ENCODE measurements at regions not wholly inside any gene's neighbourhood (a gene's known extent, or its start where the extent isn't known, plus 50 kb on each side); places are given as distances from the start of the nearest gene placed in this dataset.

- intact Hi-C loops (cut with DNase I): no loop called here
- no peaks in the 10 kb centered on the region for H3K4me1 ChIP-seq
- DNase-seq: no peak
- H3K27ac ChIP-seq: no peak overlapping the region
- 27 to 65% methylated on average over 1 of the region's 1 CpG for WGBS, 2 donors
- TF ChIP-seq EP300 (IDR thresholded peaks at IDR 0.05) (no peak), CTCF (IDR thresholded peaks at IDR 0.05) (no peak), POLR2A (IDR thresholded peaks at IDR 0.05) (no peak), POLR2AphosphoS5 (IDR thresholded peaks at IDR 0.05) (no peak)
- H3K9me3 ChIP-seq: no peaks in the 10 kb centered on the region
- H3K36me3 ChIP-seq: no peaks in the 10 kb centered on the region
- no peaks in the 10 kb centered on the region for H3K27me3 ChIP-seq
- no peak overlapping the region for H3K4me3 ChIP-seq
Observed at GRCh38 chr5:86070719-86071118, 547.0 kb upstream of the COX7C start.

GRCh38 chr5:86074297-86074696 lies 543.4 kb upstream of the COX7C start:
- no peaks in the 10 kb centered on the region for H3K4me1 ChIP-seq
- TF ChIP-seq POLR2AphosphoS5 (IDR thresholded peaks at IDR 0.05): no peak
- TF ChIP-seq POLR2A (IDR thresholded peaks at IDR 0.05): no peak
- no peak for TF ChIP-seq CTCF (IDR thresholded peaks at IDR 0.05)
- TF ChIP-seq EP300 (IDR thresholded peaks at IDR 0.05): no peak
- no peaks in the 10 kb centered on the region for H3K27me3 ChIP-seq
- no peaks in the 10 kb centered on the region for H3K9me3 ChIP-seq
- 60 to 85% methylated on average over 3 of the region's 3 CpGs for WGBS, 2 donors
- no peak overlapping the region for H3K27ac ChIP-seq
- no peak for DNase-seq
- no peak overlapping the region for H3K4me3 ChIP-seq
- H3K36me3 ChIP-seq: no peaks in the 10 kb centered on the region
- intact Hi-C loops (cut with DNase I): no loop called here

- Histone ChIP-seq H3K4me3 (no peak overlapping the region), H3K4me1 (no peaks in the 10 kb centered on the region), H3K27ac (no peak overlapping the region), H3K9me3 (no peaks in the 10 kb centered on the region), H3K27me3 (no peaks in the 10 kb centered on the region), H3K36me3 (no peaks in the 10 kb centered on the region)
- intact Hi-C loops (cut with DNase I): no loop called here
- no peak for DNase-seq
- WGBS, 2 donors: 65 to 81% methylated on average over 6 of the region's 6 CpGs
- TF ChIP-seq POLR2A (IDR thresholded peaks at IDR 0.05) (no peak), POLR2AphosphoS5 (IDR thresholded peaks at IDR 0.05) (no peak)
Observed at GRCh38 chr5:86075139-86075538, 542.6 kb upstream of the COX7C start.

GRCh38 chr5:86095092-86095491 lies 522.6 kb upstream of the COX7C start:
- Histone ChIP-seq H3K36me3 (no peaks in the 10 kb centered on the region), H3K27me3 (no peaks in the 10 kb centered on the region), H3K27ac (no peak overlapping the region), H3K9me3 (peaks cover 0 to 2% (median 0%) of the 10 kb centered on the region in 4 donors), H3K4me1 (peaks cover 0 to 11% (median 5%) of the 10 kb centered on the region in 4 donors), H3K4me3 (no peak overlapping the region)
- 75 to 82% methylated on average over 1 of the region's 1 CpG for WGBS, 2 donors
- intact Hi-C loops (cut with DNase I): no loop called here
- DNase-seq: no peak
- TF ChIP-seq POLR2AphosphoS5 (IDR thresholded peaks at IDR 0.05) (no peak), EP300 (IDR thresholded peaks at IDR 0.05) (no peak), CTCF (IDR thresholded peaks at IDR 0.05) (no peak)

- Histone ChIP-seq H3K9me3 (no peaks in the 10 kb centered on the region), H3K36me3 (no peaks in the 10 kb centered on the region), H3K4me1 (no peaks in the 10 kb centered on the region), H3K27ac (no peak overlapping the region), H3K27me3 (no peaks in the 10 kb centered on the region), H3K4me3 (no peak overlapping the region)
- DNase-seq: no peak
- TF ChIP-seq EP300 (IDR thresholded peaks at IDR 0.05) (no peak), POLR2AphosphoS5 (IDR thresholded peaks at IDR 0.05) (no peak), CTCF (IDR thresholded peaks at IDR 0.05) (no peak), POLR2A (IDR thresholded peaks at IDR 0.05) (no peak)
- 80 to 81% methylated on average over 6 of the region's 6 CpGs for WGBS, 2 donors
- intact Hi-C loops (cut with DNase I): no loop called here
Observed at GRCh38 chr5:86101966-86102365, 515.8 kb upstream of the COX7C start.
